ENCODE measurements at regions not wholly inside any gene's neighbourhood (a gene's known extent, or its start where the extent isn't known, plus 50 kb on each side); places are given as distances from the start of the nearest gene placed in this dataset.

- DNase-seq (ENCODE audit: extremely low read depth, low read depth, low spot score): no peak
Observed at GRCh38 chr4:165666836-165667235, 206.2 kb upstream of the TLL1 start.

- DNase-seq (ENCODE audit: extremely low read depth, low read depth, low spot score): no peak
Observed at GRCh38 chr4:165667969-165668368, 205.1 kb upstream of the TLL1 start.

DNA sequence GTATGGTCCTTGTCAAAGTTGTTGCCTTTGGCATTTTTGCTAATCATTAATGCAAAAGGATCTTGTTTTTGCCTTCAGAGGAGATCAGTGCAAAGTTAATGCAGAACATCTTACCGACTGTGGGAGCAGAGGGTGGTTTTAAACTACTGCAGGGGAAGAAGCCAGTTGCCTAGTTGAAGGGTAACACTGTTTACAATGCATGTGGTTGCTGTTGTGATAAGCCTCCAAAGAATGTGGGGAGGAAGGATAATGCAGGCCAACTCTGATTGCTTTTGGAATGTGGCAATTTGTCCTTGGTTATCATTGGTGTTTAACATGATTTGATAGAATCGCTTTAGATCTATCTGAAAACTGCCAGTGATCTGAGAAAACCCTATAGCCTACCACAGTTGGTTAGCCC lies 204.3 kb upstream of the TLL1 start:
- DNase-seq (ENCODE audit: extremely low read depth, low read depth, low spot score): no peak

- no peak for DNase-seq (ENCODE audit: extremely low read depth, low read depth, low spot score)
Observed at GRCh38 chr4:165677081-165677480, 196.0 kb upstream of the TLL1 start.

- DNase-seq (ENCODE audit: extremely low read depth, low read depth, low spot score): no peak
Observed at GRCh38 chr4:165678236-165678935, 194.7 kb upstream of the TLL1 start.

- DNase-seq (ENCODE audit: extremely low read depth, low read depth, low spot score): no peak
Observed at GRCh38 chr4:165678936-165679325, 194.1 kb upstream of the TLL1 start.

GRCh38 chr4:165680821-165681220 lies 192.2 kb upstream of the TLL1 start:
- no peak for DNase-seq (ENCODE audit: extremely low read depth, low read depth, low spot score)

DNA sequence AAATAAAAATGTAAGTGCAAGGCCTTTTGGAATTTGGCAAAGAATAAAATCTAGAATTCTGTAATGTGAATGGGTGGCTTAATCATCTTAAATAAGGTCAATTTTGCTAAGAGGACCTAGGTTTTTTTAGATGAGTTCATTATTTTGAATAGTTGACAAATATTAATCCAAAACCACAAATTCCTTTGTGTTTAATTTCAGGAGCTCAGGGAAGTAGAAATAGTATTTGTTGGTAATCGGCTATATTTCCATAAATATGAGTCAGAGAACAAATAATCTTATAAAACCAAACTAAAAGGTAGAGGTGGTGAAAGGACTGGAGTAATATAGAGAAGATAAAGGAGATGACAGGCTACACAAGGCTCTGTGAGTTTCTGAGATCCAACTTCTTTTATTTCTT lies 190.4 kb upstream of the TLL1 start:
- DNase-seq (ENCODE audit: extremely low read depth, low read depth, low spot score): no peak

DNA sequence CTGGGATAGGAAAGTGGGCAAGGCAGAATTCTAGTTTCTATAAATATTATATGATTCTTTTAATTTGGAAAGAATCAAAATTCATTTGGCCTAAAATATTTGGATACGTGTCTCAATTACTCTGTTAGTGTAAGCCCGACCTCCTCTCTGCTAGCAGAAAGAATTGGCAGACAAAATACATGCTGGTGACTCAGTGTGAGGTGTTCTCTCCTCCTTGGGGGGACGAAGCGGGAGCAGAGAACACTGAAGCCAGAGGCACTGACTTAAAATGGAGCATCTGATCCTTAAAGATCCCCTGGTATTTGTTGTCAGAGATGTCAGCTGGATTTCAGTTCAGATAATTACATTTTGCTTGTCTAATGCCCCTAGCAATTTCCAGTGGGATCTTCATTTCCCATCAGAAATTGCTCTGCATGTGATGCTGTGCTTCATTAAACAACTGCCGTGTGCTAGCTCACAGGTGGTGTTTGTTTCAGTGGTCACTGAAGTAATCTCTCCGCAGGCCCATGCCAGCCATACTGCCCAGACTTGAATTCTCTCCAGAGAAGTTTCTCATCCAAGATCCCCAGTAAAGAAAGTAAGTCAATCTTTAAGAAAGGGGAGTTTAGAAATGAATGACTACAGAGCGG lies 188.7 kb upstream of the TLL1 start:
- DNase-seq (ENCODE audit: extremely low read depth, low read depth, low spot score): no peak

GRCh38 chr4:165686756-165687155 lies 186.3 kb upstream of the TLL1 start:
- no peak for DNase-seq (ENCODE audit: extremely low read depth, low read depth, low spot score)

GRCh38 chr4:165689159-165689558 lies 183.9 kb upstream of the TLL1 start:
- no peak for DNase-seq (ENCODE audit: extremely low read depth, low read depth, low spot score)

DNA sequence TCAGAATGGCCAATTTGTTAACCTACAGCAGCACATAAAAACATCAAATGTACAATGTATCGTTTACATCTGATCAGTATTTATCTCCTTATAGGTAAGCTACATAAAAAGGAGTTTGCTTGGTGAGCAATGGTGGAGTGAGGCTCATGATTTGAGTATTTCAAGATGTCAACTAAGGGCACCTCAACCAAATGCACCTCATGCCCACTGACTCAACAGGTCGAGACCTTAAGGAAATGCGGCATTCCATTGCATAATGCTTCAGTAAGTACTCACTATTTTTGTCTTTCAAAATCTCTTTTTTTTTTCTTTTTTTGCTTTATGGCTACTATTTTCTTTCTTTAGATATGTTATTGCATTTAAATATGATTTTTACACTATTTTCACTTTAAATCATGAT lies 181.0 kb upstream of the TLL1 start:
- DNase-seq (ENCODE audit: extremely low read depth, low read depth, low spot score): no peak

DNA sequence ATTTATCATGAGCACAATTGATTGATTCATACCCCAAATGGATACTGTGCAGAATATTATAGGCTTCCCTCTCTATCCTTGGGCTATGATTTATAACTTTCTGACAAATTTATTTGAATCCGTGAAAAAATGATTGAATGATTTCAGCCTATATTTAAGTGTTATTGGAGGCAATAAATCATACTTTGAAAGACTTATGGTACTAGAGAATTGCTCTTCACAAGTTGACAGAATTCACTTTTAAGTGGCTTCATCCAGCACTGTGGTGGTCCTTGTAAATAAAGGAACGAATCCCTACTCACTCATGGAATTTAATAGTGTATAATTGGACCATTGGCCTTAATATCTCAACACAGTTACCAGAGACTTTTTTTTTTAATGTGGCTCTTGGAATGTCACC lies 174.8 kb upstream of the TLL1 start:
- no peak for DNase-seq (ENCODE audit: extremely low read depth, low read depth, low spot score)

DNA sequence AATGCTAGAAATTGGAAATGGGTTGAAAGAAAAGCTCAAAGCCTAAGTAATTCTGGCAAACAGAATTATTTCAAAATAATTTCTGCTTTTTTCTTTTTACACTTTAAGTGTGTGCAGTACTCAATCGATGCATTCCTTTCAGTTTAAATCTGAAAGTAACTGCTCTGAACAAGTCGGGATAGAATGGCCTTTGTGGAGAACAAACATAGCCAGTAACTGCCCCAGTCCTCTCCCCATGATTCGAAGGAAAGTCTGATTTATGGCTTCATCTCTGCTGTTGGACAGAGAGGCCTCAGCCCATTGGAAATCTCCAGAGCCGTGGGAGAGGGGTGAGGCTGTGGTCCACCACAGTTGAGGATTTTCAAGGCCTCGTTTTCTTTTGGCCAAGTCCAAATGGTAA lies 174.0 kb upstream of the TLL1 start:
- DNase-seq (ENCODE audit: extremely low read depth, low read depth, low spot score): no peak

GRCh38 chr4:165700855-165701254 lies 172.2 kb upstream of the TLL1 start:
- DNase-seq (ENCODE audit: extremely low read depth, low read depth, low spot score): no peak

GRCh38 chr4:165707128-165707527 lies 165.9 kb upstream of the TLL1 start:
- no peak for DNase-seq (ENCODE audit: extremely low read depth, low read depth, low spot score)

DNA sequence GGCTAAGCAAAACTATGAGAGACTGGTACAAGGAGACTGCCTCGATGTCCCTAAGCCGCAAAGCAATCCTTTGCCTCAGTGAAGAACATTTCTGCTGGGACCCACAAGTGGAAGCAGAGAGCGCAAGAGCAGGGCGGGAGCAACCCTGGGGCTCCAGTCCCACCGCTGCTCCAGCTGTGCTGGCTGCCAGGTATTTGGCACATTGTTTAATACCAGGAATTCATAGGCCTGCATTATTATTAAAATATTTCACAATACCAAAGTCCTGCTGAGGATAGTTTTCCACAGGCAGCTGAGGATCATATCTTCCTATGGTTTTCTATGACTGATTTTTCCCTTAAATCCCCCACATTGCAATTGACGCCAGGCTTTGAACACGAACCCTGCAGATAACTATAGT lies 163.5 kb upstream of the TLL1 start:
- no peak for DNase-seq (ENCODE audit: extremely low read depth, low read depth, low spot score)

DNA sequence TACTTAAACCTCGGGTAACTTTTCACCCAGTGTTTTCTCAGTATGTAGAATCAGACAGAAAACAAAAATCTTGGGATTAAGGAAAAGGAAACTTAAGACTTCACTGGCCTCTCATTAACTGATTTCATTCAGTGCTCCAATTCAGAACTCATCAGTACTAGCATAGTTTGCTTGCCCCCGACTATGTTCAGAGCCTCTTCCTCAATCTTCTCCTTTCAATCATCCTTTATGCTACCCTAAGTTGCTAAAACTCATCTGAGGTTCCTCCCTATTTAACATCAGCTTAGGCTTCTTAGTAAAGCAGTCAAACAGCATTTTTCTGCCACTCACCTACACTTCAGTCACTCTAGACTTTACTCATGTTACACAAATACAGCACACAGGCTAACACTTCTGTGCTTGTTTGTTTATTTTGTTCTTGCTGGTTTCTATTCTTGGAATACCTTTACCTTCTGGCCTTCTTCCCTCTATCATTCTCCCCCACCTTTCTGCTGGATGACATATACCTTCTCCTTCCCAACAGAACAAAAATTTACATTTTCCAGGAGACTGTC lies 163.0 kb upstream of the TLL1 start:
- no peak for DNase-seq (ENCODE audit: extremely low read depth, low read depth, low spot score)

- no peak for DNase-seq (ENCODE audit: extremely low read depth, low read depth, low spot score)
Observed at GRCh38 chr4:165711436-165711835, 161.6 kb upstream of the TLL1 start.

GRCh38 chr4:165711912-165712311 lies 161.1 kb upstream of the TLL1 start:
- DNase-seq (ENCODE audit: extremely low read depth, low read depth, low spot score): no peak

GRCh38 chr4:165714650-165715049 lies 158.4 kb upstream of the TLL1 start:
- DNase-seq (ENCODE audit: extremely low read depth, low read depth, low spot score): no peak

DNA sequence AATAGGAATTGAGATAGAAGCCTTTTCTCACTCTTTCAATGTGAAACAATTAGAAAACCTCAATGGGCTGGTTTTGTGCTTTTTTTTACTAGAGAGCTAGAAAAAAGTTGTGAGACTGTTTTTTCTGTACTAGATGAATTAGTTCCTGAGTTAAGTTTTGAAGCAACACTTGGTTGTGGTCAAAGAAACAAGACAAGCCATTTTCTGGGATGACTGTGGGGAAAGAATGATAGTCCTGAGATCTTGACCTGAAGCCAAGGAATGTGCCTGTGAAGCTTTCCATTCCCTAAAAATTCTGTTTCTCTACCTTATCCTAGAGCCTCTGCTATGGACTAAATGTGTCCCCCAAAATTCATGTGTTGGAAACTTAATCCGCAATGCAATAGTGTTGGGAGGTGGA lies 157.8 kb upstream of the TLL1 start:
- DNase-seq (ENCODE audit: extremely low read depth, low read depth, low spot score): no peak

GRCh38 chr4:165715989-165716388 lies 157.0 kb upstream of the TLL1 start:
- no peak for DNase-seq (ENCODE audit: extremely low read depth, low read depth, low spot score)
